Progenitor cell of endocrine pancreas (in vitro differentiated cells): ENCODE measurements at regions not wholly inside any gene's neighbourhood (a gene's known extent, or its start where the extent isn't known, plus 50 kb on each side); places are given as distances from the start of the nearest gene placed in this dataset.

Experiments used
- DNase-seq: peaks from one replicate; pipeline ENCODE4 v3.0.0; 2021; ENCODE audit warnings: low spot score; ENCODE audit not compliant: unreplicated experiment
- H3K27ac Mint-ChIP-seq: 2 replicates; pipeline ENCODE4 v1.8.0; 2021; ENCODE audit warnings: mild to moderate bottlenecking, moderate library complexity, mixed read lengths
- H3K27me3 Mint-ChIP-seq: 2 replicates; pipeline ENCODE4 v1.8.0; 2021; ENCODE audit warnings: mixed read lengths
- H3K36me3 Mint-ChIP-seq: 2 replicates; pipeline ENCODE4 v1.8.0; 2022; ENCODE audit warnings: mixed read lengths; ENCODE audit not compliant: insufficient read depth
- H3K4me1 Mint-ChIP-seq: 2 replicates; pipeline ENCODE4 v1.8.0; 2021; ENCODE audit warnings: low read depth, mixed read lengths
- H3K4me3 Mint-ChIP-seq: 2 replicates; pipeline ENCODE4 v1.8.0; 2021; ENCODE audit warnings: low read depth, mild to moderate bottlenecking, moderate library complexity, mixed read lengths
- H3K9me3 Mint-ChIP-seq: 2 replicates; pipeline ENCODE4 v1.8.0; 2021; ENCODE audit warnings: low read depth, mixed read lengths
- TF ChIP-seq, protein P1 (sequence below): fragments of 200-600 bp; sonication (generic); IDR thresholded peaks from one replicate; pipeline ENCODE4 v1.5.0; 2021; ENCODE audit warnings: antibody characterized with exemption, mild to moderate bottlenecking; ENCODE audit not compliant: unreplicated experiment

DNA sequence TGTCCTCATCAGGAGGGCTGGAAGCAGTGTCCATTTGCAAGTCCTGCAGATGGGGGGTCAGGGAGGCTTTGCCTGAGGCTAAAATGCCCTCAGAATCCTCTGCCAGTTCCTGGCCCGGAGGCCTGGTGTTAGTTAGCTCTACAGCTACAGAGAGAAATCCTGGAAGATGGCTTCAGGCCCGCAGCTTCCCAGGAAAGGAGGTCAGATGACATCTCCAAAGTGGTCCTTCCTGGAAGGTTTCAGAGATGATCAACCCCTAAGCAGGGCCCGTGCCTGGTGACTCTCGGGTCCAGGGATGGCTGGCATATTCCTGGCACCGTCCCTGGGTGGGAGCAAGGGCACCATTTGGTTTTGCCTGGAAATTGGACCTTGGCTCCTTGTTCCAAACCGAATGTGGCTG is 959.1 kb downstream of the BRD1 start:
- TF ChIP-seq, protein P1, sequence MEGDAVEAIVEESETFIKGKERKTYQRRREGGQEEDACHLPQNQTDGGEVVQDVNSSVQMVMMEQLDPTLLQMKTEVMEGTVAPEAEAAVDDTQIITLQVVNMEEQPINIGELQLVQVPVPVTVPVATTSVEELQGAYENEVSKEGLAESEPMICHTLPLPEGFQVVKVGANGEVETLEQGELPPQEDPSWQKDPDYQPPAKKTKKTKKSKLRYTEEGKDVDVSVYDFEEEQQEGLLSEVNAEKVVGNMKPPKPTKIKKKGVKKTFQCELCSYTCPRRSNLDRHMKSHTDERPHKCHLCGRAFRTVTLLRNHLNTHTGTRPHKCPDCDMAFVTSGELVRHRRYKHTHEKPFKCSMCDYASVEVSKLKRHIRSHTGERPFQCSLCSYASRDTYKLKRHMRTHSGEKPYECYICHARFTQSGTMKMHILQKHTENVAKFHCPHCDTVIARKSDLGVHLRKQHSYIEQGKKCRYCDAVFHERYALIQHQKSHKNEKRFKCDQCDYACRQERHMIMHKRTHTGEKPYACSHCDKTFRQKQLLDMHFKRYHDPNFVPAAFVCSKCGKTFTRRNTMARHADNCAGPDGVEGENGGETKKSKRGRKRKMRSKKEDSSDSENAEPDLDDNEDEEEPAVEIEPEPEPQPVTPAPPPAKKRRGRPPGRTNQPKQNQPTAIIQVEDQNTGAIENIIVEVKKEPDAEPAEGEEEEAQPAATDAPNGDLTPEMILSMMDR, result no peak
- no peaks in the 10 kb centered on the region for H3K4me1 Mint-ChIP-seq
- H3K27me3 Mint-ChIP-seq, result peaks cover 48% of the 10 kb centered on the region
- H3K4me3 Mint-ChIP-seq, result no peak overlapping the region
- peaks cover 5% of the 10 kb centered on the region for H3K9me3 Mint-ChIP-seq
- DNase-seq, result no peak
- H3K36me3 Mint-ChIP-seq, result no peaks in the 10 kb centered on the region
- H3K27ac Mint-ChIP-seq, result no peak overlapping the region

DNA sequence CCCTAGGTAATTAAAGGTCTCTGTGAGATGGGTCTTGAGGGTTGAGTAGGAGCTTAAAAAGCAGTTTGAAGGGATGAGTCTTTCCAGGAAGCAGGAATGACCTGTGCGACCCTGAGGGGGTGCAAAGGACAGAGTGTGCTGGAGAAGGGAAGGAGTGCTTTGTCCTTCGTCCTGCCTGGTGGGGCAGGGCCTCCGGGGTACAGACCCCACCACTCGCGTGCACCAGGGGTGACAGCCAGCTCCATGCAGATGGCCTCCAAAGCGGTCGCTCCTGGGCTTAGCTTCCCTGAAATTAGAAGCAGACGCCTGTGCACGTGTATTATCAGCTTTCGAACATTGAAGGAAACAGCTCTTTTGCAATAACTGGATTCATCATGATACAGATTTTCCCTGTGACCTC is 959.8 kb downstream of the BRD1 start:
- no peaks in the 10 kb centered on the region for H3K4me1 Mint-ChIP-seq
- peaks cover 45% of the 10 kb centered on the region for H3K27me3 Mint-ChIP-seq
- no peak overlapping the region for H3K4me3 Mint-ChIP-seq
- H3K27ac Mint-ChIP-seq, result no peak overlapping the region
- H3K36me3 Mint-ChIP-seq, result no peaks in the 10 kb centered on the region
- TF ChIP-seq, protein P1, result no peak
- H3K9me3 Mint-ChIP-seq, result peaks cover 5% of the 10 kb centered on the region
- no peak for DNase-seq

DNA sequence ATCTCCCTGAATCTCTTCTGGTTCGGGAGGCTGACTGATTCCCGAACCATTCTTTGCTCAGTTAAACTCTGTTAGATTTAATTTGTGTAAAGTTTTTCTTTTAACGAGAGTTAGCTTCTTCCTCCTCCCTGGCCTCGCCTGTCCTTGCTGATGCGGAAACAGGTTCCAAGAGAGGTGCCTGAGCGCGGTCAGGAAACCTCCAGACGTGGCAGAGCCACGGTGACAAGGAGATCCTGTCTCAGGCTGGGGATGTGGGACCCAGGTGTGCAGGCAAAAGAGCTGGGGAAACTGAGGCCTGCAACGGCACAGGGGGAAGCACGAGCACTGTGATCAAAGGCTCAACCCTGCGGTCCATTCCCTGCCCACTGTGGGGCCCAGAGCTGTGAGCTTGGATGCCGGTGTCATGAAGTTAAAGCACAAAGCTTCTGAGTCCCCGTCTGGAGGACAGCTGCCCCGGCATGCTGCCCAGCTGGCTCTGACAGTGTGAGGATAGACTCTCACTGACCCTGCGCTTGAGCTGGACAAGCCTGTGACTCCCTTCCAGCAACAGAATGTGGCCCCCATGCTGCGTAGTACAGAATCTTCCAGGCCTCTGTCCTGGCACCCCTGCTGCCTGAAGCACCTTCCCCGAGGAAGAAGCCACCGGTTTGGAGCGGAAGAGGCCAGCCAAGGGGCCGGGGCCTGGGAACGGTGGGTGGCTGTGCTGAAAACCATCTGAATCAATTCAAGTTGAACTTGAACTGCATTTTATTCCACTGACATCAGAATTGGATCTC is 960.6 kb downstream of the BRD1 start:
- Mint-ChIP-seq H3K4me3 (no peak overlapping the region), H3K36me3 (no peaks in the 10 kb centered on the region), H3K27ac (no peak overlapping the region), H3K4me1 (no peaks in the 10 kb centered on the region), H3K27me3 (peaks cover 40% of the 10 kb centered on the region), H3K9me3 (peaks cover 5% of the 10 kb centered on the region)
- DNase-seq, result no peak
- TF ChIP-seq, protein P1, result no peak

- peaks cover 55% of the 10 kb centered on the region for H3K27me3 Mint-ChIP-seq
- H3K4me1 Mint-ChIP-seq, result no peaks in the 10 kb centered on the region
- no peak overlapping the region for H3K27ac Mint-ChIP-seq
- no peaks in the 10 kb centered on the region for H3K36me3 Mint-ChIP-seq
- no peak overlapping the region for H3K4me3 Mint-ChIP-seq
- no peak for DNase-seq
- no peaks in the 10 kb centered on the region for H3K9me3 Mint-ChIP-seq
- TF ChIP-seq, protein P1, result no peak
Measured at GRCh38 chr22:48864748-48865147, 962.9 kb downstream of the BRD1 start.

DNA sequence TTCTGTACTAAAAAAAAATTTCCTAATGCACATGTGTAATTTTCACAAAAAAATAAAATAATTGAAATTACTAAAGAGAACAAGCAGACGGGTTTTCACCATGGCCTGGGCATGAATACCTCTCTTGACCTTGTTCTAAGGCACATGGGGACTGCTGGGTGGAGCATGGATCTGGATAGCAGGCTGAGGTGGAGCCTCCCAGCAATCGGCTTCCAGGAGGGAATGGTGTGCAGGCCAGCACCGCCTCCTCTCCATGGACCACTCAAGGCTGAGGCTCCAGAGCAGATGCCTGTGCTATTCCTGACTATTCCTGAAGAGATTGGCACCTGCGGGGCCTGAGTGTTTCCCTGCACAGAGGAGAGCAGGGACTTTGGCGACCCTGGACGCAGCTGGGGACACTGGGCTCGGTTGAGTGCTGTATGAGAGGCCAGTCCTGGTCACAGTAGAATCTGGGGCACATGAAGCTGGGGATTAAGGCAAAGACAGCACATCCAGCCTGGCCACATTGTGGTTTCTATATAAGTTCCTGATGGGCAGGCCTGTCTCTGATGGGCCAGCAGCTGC is 963.6 kb downstream of the BRD1 start:
- Mint-ChIP-seq H3K4me3 (no peak overlapping the region), H3K36me3 (no peaks in the 10 kb centered on the region), H3K27me3 (peaks cover 62% of the 10 kb centered on the region), H3K9me3 (no peaks in the 10 kb centered on the region), H3K27ac (no peak overlapping the region), H3K4me1 (no peaks in the 10 kb centered on the region)
- TF ChIP-seq, protein P1, result no peak
- DNase-seq, result no peak
